Loucy (cell line): ENCODE measurements at regions not wholly inside any gene's neighbourhood (a gene's known extent, or its start where the extent isn't known, plus 50 kb on each side); places are given as distances from the start of the nearest gene placed in this dataset.

Experiments used
- H2AFZ ChIP-seq: fragments of 200-600 bp; sonication (generic); 2 replicates; pipeline ENCODE4 v1.6.0; 2016; ENCODE audit warnings: antibody characterized with exemption, mild to moderate bottlenecking, low read length, moderate library complexity
- H3F3A ChIP-seq: fragments of 200-600 bp; 2 replicates; pipeline ENCODE4 v1.6.0; 2016; ENCODE audit warnings: antibody characterized with exemption, low read depth, mild to moderate bottlenecking
- H3K27me3 ChIP-seq: fragments of 200-600 bp; sonication (generic); 2 replicates; pipeline ENCODE4 v1.6.1; 2014; ENCODE audit warnings: low read length, mild to moderate bottlenecking; ENCODE audit not compliant: insufficient read depth, poor library complexity, severe bottlenecking
- H3K36me3 ChIP-seq: fragments of 200-600 bp; sonication (generic); 2 replicates; pipeline ENCODE4 v1.6.1; 2016; ENCODE audit warnings: low read length; ENCODE audit not compliant: insufficient read depth
- H3K4me1 ChIP-seq: fragments of 200-600 bp; sonication (generic); 2 replicates; pipeline ENCODE4 v1.5.1; 2014; ENCODE audit warnings: low read length, mild to moderate bottlenecking; ENCODE audit not compliant: insufficient read depth, poor library complexity, severe bottlenecking
- H3K4me2 ChIP-seq: fragments of 200-600 bp; sonication (generic); 2 replicates; pipeline ENCODE4 v1.6.0; 2014; ENCODE audit warnings: antibody characterized with exemption, low read length, low read depth, mild to moderate bottlenecking; ENCODE audit not compliant: poor library complexity, severe bottlenecking
- H3K4me3 ChIP-seq: fragments of 200-600 bp; sonication (generic); 2 replicates; pipeline ENCODE4 v1.5.1; 2014; ENCODE audit warnings: low read length, mild to moderate bottlenecking, mixed read lengths; ENCODE audit not compliant: poor library complexity, severe bottlenecking
- H3K79me2 ChIP-seq: fragments of 200-600 bp; sonication (generic); 2 replicates; pipeline ENCODE4 v1.6.1; 2014; ENCODE audit warnings: low read length; ENCODE audit not compliant: insufficient read depth
- H3K9ac ChIP-seq: fragments of 200-600 bp; sonication (generic); 2 replicates; pipeline ENCODE4 v1.6.0; 2014; ENCODE audit warnings: mild to moderate bottlenecking, low read depth, low read length, moderate library complexity; ENCODE audit not compliant: poor library complexity, severe bottlenecking
- H3K9me2 ChIP-seq: fragments of 200-600 bp; sonication (generic); replicated peaks from 2 replicates; pipeline ENCODE4 v1.6.1; 2016; ENCODE audit warnings: low read depth, low read length, mixed read lengths
- H3K9me3 ChIP-seq: fragments of 200-600 bp; sonication (generic); 2 replicates; pipeline ENCODE4 v1.6.1; 2014; ENCODE audit warnings: mild to moderate bottlenecking, antibody characterized with exemption, low read length, low read depth; ENCODE audit not compliant: insufficient read depth
- H4K20me1 ChIP-seq: fragments of 200-600 bp; sonication (generic); 2 replicates; pipeline ENCODE4 v1.6.0; 2014; ENCODE audit warnings: antibody characterized with exemption, low read length, mild to moderate bottlenecking; ENCODE audit not compliant: insufficient read depth, poor library complexity, severe bottlenecking
- EZH2phosphoT487 ChIP-seq: fragments of 200-600 bp; IDR thresholded peaks from 2 replicates; pipeline ENCODE4 v1.6.1; 2018; ENCODE audit warnings: antibody characterized with exemption, mild to moderate bottlenecking, moderate library complexity, borderline replicate concordance
- TF ChIP-seq, protein P1 (sequence below): fragments of 200-600 bp; sonication (generic); conservative IDR thresholded peaks from 2 replicates; pipeline ENCODE4 v1.5.1; 2014; ENCODE audit warnings: mild to moderate bottlenecking, antibody characterized with exemption, low read length

DNA sequence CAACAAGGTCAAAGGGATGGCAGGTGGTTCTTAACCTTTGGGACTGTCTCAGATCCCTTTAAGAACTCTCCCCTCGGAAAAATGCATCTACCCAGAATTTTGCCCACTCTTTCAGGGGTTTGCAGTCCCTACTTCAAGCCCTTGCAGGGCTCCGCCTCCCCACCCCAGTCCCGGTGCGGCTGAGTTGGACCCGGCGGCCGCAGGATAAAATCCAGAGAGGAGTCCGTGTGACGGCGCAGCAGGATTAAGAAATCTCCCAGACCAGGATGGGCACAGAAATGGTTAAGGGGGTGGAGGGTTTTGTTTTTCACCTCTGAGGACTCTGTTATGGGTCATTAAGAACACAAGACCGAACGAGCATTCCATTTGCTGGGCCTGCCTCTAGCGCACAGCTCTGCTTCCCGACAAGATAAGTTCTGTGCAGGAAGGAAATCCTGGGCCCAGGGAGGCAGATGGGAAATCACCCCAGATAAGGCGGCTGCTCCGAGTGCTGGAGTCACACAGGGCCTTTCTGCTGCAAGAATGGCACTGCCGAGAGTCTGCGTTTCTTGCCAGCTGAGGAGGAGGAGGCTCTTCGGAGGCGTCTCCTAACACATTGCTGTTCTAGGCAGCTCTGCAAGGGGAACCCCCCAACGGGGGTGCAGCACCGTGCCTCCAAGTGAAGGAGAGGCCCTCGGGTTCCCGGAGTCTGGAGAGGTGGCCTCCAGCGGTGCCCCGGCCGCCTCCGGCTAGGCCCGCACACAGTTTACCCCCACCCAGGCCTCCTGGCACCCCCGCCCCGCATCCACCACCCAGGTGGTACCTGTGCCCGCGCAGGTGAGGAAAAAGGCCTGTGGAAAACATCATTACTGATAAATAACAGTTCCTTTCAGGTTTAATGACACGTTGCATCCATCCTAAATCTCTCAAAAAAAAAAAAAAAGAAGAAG, 277.6 kb downstream of the BCOR start:
- Histone ChIP-seq H3F3A (no peaks in the 10 kb centered on the region), H3K4me3 (no peak overlapping the region), H2AFZ (no peak overlapping the region), H3K9me2 (no peaks in the 10 kb centered on the region), H3K9ac (no peak overlapping the region), H3K79me2 (no peaks in the 10 kb centered on the region), H3K27me3 (no peaks in the 10 kb centered on the region), H3K36me3 (no peaks in the 10 kb centered on the region), H3K9me3 (no peaks in the 10 kb centered on the region), H3K4me1 (peaks cover 53% of the 10 kb centered on the region), H3K4me2 (no peak overlapping the region), H4K20me1 (no peaks in the 10 kb centered on the region)
- TF ChIP-seq, protein P1, sequence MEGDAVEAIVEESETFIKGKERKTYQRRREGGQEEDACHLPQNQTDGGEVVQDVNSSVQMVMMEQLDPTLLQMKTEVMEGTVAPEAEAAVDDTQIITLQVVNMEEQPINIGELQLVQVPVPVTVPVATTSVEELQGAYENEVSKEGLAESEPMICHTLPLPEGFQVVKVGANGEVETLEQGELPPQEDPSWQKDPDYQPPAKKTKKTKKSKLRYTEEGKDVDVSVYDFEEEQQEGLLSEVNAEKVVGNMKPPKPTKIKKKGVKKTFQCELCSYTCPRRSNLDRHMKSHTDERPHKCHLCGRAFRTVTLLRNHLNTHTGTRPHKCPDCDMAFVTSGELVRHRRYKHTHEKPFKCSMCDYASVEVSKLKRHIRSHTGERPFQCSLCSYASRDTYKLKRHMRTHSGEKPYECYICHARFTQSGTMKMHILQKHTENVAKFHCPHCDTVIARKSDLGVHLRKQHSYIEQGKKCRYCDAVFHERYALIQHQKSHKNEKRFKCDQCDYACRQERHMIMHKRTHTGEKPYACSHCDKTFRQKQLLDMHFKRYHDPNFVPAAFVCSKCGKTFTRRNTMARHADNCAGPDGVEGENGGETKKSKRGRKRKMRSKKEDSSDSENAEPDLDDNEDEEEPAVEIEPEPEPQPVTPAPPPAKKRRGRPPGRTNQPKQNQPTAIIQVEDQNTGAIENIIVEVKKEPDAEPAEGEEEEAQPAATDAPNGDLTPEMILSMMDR: no peak
- TF ChIP-seq EZH2phosphoT487: no peak

DNA sequence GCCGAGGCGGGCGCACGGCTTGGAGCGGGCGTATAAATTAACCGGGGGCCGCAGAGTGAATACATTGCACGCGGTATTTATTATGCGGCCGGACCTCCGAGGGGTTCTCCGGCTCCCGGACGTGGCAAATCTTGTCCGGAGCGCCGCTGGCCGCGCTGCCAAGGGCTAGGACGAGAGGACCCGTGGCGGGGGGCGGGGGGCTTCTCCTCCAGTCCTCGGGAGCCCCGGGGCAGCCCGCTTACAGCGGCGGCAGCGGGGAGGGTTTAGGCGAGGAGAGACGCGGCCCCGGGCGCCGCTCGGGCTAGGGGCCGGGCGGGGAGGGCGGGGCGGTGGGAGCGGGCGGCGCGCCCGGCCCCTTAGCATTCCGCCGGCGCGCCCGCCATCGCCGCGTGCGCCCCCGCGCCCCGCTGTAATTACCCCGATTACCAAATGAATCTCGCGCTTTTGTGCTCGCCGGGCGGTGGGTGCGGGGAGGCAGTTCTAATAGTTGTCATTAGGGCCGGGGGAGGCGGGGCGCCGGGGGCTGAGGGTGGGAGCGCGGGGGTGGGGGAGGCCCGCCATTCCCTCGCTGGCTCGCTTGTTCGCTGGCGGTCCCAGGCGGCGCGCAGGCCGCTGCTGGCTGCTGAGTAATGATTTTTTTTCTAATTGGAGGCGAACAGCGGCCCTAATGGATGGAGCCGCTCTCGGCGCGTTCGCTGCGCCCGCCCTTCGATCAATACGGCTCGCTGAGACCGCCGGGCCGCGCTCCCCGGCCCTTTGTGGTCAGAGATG, 276.6 kb downstream of the BCOR start:
- H3K4me3 ChIP-seq: no peak overlapping the region
- no peaks in the 10 kb centered on the region for H3K27me3 ChIP-seq
- no peaks in the 10 kb centered on the region for H3K9me3 ChIP-seq
- H3K36me3 ChIP-seq: no peaks in the 10 kb centered on the region
- no peak overlapping the region for H3K4me2 ChIP-seq
- no peaks in the 10 kb centered on the region for H4K20me1 ChIP-seq
- no peaks in the 10 kb centered on the region for H3F3A ChIP-seq
- no peak for TF ChIP-seq EZH2phosphoT487
- TF ChIP-seq, protein P1: no peak
- H2AFZ ChIP-seq: no peak overlapping the region
- no peaks in the 10 kb centered on the region for H3K9me2 ChIP-seq
- no peak overlapping the region for H3K9ac ChIP-seq
- H3K79me2 ChIP-seq: no peaks in the 10 kb centered on the region
- H3K4me1 ChIP-seq: peaks cover 51% of the 10 kb centered on the region

DNA sequence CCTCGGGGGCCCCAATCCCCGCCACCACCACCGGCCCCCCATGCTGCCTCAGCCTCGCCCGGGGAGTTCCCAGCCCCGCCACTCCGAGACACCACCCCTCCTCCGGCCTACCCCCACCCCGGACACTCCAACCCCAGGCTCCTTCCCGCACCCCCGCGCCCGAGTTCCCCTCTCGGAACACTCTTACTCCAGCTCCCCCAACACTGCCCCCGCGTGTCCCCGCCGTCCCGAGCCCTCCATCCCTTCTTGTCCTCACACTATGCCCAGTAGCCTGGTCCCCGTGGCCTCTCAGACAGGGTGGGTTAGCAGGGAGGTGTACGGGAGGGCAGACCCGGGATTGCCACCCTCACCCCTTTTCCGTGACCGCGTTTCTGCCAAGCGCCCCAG, 276.1 kb downstream of the BCOR start:
- no peak overlapping the region for H3K4me2 ChIP-seq
- H3K9ac ChIP-seq: no peak overlapping the region
- no peaks in the 10 kb centered on the region for H3F3A ChIP-seq
- H3K4me3 ChIP-seq: no peak overlapping the region
- no peaks in the 10 kb centered on the region for H4K20me1 ChIP-seq
- H3K9me3 ChIP-seq: no peaks in the 10 kb centered on the region
- TF ChIP-seq, protein P1: no peak
- no peak for TF ChIP-seq EZH2phosphoT487
- H3K4me1 ChIP-seq: peaks cover 50% of the 10 kb centered on the region
- H3K36me3 ChIP-seq: no peaks in the 10 kb centered on the region
- H3K27me3 ChIP-seq: no peaks in the 10 kb centered on the region
- H3K9me2 ChIP-seq: no peaks in the 10 kb centered on the region
- no peaks in the 10 kb centered on the region for H3K79me2 ChIP-seq
- no peak overlapping the region for H2AFZ ChIP-seq
